Astrocyte (in vitro differentiated cells and primary cell): ENCODE measurements at regions not wholly inside any gene's neighbourhood (a gene's known extent, or its start where the extent isn't known, plus 50 kb on each side); places are given as distances from the start of the nearest gene placed in this dataset.

ENCODE experiments used
- EZH2 ChIP-seq: IDR thresholded peaks from 2 replicates; pipeline ENCODE4 v1.6.1; 2012; ENCODE audit warnings: mild to moderate bottlenecking, low read length, inconsistent platforms; ENCODE audit not compliant: insufficient read depth
- TF ChIP-seq, protein P1 (sequence below): IDR thresholded peaks from 2 replicates; pipeline ENCODE4 v1.5.1; 2011; ENCODE audit warnings: low read depth, mild to moderate bottlenecking, inconsistent platforms, low read length, moderate library complexity; ENCODE audit not compliant: insufficient read depth

- TF ChIP-seq EZH2 = no peak
- TF ChIP-seq, protein P1, sequence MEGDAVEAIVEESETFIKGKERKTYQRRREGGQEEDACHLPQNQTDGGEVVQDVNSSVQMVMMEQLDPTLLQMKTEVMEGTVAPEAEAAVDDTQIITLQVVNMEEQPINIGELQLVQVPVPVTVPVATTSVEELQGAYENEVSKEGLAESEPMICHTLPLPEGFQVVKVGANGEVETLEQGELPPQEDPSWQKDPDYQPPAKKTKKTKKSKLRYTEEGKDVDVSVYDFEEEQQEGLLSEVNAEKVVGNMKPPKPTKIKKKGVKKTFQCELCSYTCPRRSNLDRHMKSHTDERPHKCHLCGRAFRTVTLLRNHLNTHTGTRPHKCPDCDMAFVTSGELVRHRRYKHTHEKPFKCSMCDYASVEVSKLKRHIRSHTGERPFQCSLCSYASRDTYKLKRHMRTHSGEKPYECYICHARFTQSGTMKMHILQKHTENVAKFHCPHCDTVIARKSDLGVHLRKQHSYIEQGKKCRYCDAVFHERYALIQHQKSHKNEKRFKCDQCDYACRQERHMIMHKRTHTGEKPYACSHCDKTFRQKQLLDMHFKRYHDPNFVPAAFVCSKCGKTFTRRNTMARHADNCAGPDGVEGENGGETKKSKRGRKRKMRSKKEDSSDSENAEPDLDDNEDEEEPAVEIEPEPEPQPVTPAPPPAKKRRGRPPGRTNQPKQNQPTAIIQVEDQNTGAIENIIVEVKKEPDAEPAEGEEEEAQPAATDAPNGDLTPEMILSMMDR = no peak
Observed at GRCh38 chr17:33769066-33769465, 476.0 kb upstream of the ASIC2 start.
